WTC11 (cell line): ENCODE measurements at regions not wholly inside any gene's neighbourhood (a gene's known extent, or its start where the extent isn't known, plus 50 kb on each side); places are given as distances from the start of the nearest gene placed in this dataset.

ENCODE experiments used
- ATAC-seq: fragments of 200-7000 bp; cut with Tn5 transposase; 2 replicates; pipeline ENCODE4 v1.10.0; 2021; ENCODE audit warnings: mild to moderate bottlenecking, moderate library complexity
- CTCF ChIA-PET: fragments of 300-600 bp; sonication (Branson Sonifier 250); formaldehyde crosslinking; loops from one replicate; lab custom pipeline; 2021; ENCODE audit warnings: antibody characterized with exemption; lab: Charles Lee
- POLR2A ChIA-PET: fragments of 350-600 bp; sonication (Branson Sonifier 250); formaldehyde crosslinking; loops from one replicate; lab custom pipeline; 2021; ENCODE audit warnings: antibody characterized with exemption; lab: Charles Lee
- DNase-seq: peaks from one replicate; pipeline ENCODE4 v3.0.0; 2021; ENCODE audit warnings: low spot score
- H3K27ac Mint-ChIP-seq: 2 replicates; pipeline ENCODE4 v1.8.0; 2021; ENCODE audit warnings: mixed read lengths
- H3K27me3 Mint-ChIP-seq: 2 replicates; pipeline ENCODE4 v1.8.0; 2021; ENCODE audit warnings: low read depth, mild to moderate bottlenecking, moderate library complexity, mixed read lengths
- H3K36me3 Mint-ChIP-seq: 2 replicates; pipeline ENCODE4 v1.8.0; 2021; ENCODE audit warnings: mixed read lengths
- H3K4me1 Mint-ChIP-seq: 2 replicates; pipeline ENCODE4 v1.8.0; 2022; ENCODE audit warnings: mixed read lengths
- H3K4me3 Mint-ChIP-seq: 2 replicates; pipeline ENCODE4 v1.8.0; 2021; ENCODE audit warnings: mild to moderate bottlenecking, moderate library complexity, mixed read lengths
- H3K9me3 Mint-ChIP-seq: 2 replicates; pipeline ENCODE4 v1.8.0; 2021; ENCODE audit warnings: mixed read lengths
- ARID4B ChIP-seq: sonication (generic); formaldehyde crosslinking; IDR thresholded peaks from 2 replicates; pipeline ENCODE4 v1.8.0; 2023; ENCODE audit warnings: missing genetic modification reagents, mild to moderate bottlenecking, borderline replicate concordance
- CREM ChIP-seq: sonication (generic); formaldehyde crosslinking; IDR thresholded peaks from 2 replicates; pipeline ENCODE4 v1.8.1; 2022; ENCODE audit warnings: mild to moderate bottlenecking, missing genetic modification reagents, moderate library complexity
- ERG ChIP-seq: fragments of 250-450 bp; sonication (Bioruptor Pico); IDR thresholded peaks from 2 replicates; pipeline ENCODE4 v1.8.0; 2021; ENCODE audit warnings: mild to moderate bottlenecking
- ETV6 ChIP-seq: sonication (generic); formaldehyde crosslinking; IDR thresholded peaks from 2 replicates; pipeline ENCODE4 v1.8.1; 2022; ENCODE audit warnings: mild to moderate bottlenecking, missing genetic modification reagents
- GABPB1 ChIP-seq: sonication (generic); formaldehyde crosslinking; IDR thresholded peaks from 2 replicates; pipeline ENCODE4 v1.8.1; 2023; ENCODE audit warnings: mild to moderate bottlenecking, missing genetic modification reagents
- GTF2I ChIP-seq: fragments of 250-450 bp; sonication (Bioruptor Pico); conservative IDR thresholded peaks from 2 replicates; pipeline ENCODE4 v1.4.0; 2021; ENCODE audit warnings: mild to moderate bottlenecking
- IRF2 ChIP-seq: sonication (generic); formaldehyde crosslinking; IDR thresholded peaks from 2 replicates; pipeline ENCODE4 v1.8.0; 2022; ENCODE audit warnings: low read depth, missing genetic modification reagents, borderline replicate concordance
- NFE2L1 ChIP-seq: sonication (generic); formaldehyde crosslinking; IDR thresholded peaks from 2 replicates; pipeline ENCODE4 v1.8.1; 2023; ENCODE audit warnings: missing genetic modification reagents
- SMAD3 ChIP-seq: sonication (generic); formaldehyde crosslinking; IDR thresholded peaks from 2 replicates; pipeline ENCODE4 v1.8.0; 2022; ENCODE audit warnings: missing genetic modification reagents, mild to moderate bottlenecking, borderline replicate concordance
- TEAD4 ChIP-seq: sonication (generic); formaldehyde crosslinking; IDR thresholded peaks from 2 replicates; pipeline ENCODE4 v1.8.0; 2022; ENCODE audit warnings: mild to moderate bottlenecking, missing genetic modification reagents
- TP53 ChIP-seq: sonication (generic); formaldehyde crosslinking; IDR thresholded peaks from 2 replicates; pipeline ENCODE4 v1.8.1; 2023; ENCODE audit warnings: mild to moderate bottlenecking, missing genetic modification reagents
- ZBTB21 ChIP-seq: sonication (generic); formaldehyde crosslinking; IDR thresholded peaks from 2 replicates; pipeline ENCODE4 v1.8.1; 2023; ENCODE audit warnings: mild to moderate bottlenecking, missing genetic modification reagents, borderline replicate concordance
- ZNF121 ChIP-seq: sonication (generic); formaldehyde crosslinking; IDR thresholded peaks from 2 replicates; pipeline ENCODE4 v1.8.0; 2023; ENCODE audit warnings: missing genetic modification reagents
- ZNF423 ChIP-seq: fragments of 250-450 bp; sonication (Bioruptor Pico); IDR thresholded peaks from 2 replicates; pipeline ENCODE4 v2.1.2; 2022; ENCODE audit warnings: mild to moderate bottlenecking, moderate library complexity
- ZNF512 ChIP-seq: sonication (generic); formaldehyde crosslinking; IDR thresholded peaks from 2 replicates; pipeline ENCODE4 v1.8.1; 2022; ENCODE audit warnings: missing genetic modification reagents, borderline replicate concordance
- TF ChIP-seq, protein P1 (sequence below): sonication (generic); formaldehyde crosslinking; conservative IDR thresholded peaks from 2 replicates; pipeline ENCODE4 v1.8.1; 2022; ENCODE audit warnings: mild to moderate bottlenecking, missing genetic modification reagents
- TF ChIP-seq, protein P2 (sequence below): sonication (generic); formaldehyde crosslinking; IDR thresholded peaks from 2 replicates; pipeline ENCODE4 v1.8.1; 2022; ENCODE audit warnings: mild to moderate bottlenecking, missing genetic modification reagents, moderate library complexity, borderline replicate concordance
- TF ChIP-seq, protein P3 (sequence below): sonication (generic); formaldehyde crosslinking; IDR thresholded peaks from 2 replicates; pipeline ENCODE4 v1.8.1; 2023; ENCODE audit warnings: mild to moderate bottlenecking, missing genetic modification reagents, borderline replicate concordance
- TF ChIP-seq, protein P4 (sequence below): sonication (generic); formaldehyde crosslinking; IDR thresholded peaks from 2 replicates; pipeline ENCODE4 v1.8.1; 2023; ENCODE audit warnings: mild to moderate bottlenecking, missing genetic modification reagents
- TF ChIP-seq, protein P5 (sequence below): fragments of 200-600 bp; IDR thresholded peaks from 2 replicates; pipeline ENCODE4 v1.8.0; 2022; ENCODE audit warnings: antibody characterized with exemption

- ATAC-seq (no peak), DNase-seq (no peak)
- Mint-ChIP-seq H3K4me1 (peaks cover 6% of the 10 kb centered on the region), H3K27me3 (no peaks in the 10 kb centered on the region), H3K9me3 (peaks cover 3% of the 10 kb centered on the region; the same call in 1 of the 2 replicates), H3K27ac (no peak overlapping the region), H3K4me3 (no peak overlapping the region), H3K36me3 (no peaks in the 10 kb centered on the region)
- POLR2A ChIA-PET: no interaction called here
- CTCF ChIA-PET: no interaction called here
- TF ChIP-seq ERG (CRISPR knock-in tag) (no peak), ZBTB21 (CRISPR knock-in tag) (no peak), CREM (CRISPR knock-in tag) (no peak), TEAD4 (CRISPR knock-in tag) (no peak), NFE2L1 (no peak), GTF2I (CRISPR knock-in tag) (no peak)
- TF ChIP-seq, protein P1, sequence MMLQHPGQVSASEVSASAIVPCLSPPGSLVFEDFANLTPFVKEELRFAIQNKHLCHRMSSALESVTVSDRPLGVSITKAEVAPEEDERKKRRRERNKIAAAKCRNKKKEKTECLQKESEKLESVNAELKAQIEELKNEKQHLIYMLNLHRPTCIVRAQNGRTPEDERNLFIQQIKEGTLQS (CRISPR knock-in tag): no peak
- TF ChIP-seq, protein P2, sequence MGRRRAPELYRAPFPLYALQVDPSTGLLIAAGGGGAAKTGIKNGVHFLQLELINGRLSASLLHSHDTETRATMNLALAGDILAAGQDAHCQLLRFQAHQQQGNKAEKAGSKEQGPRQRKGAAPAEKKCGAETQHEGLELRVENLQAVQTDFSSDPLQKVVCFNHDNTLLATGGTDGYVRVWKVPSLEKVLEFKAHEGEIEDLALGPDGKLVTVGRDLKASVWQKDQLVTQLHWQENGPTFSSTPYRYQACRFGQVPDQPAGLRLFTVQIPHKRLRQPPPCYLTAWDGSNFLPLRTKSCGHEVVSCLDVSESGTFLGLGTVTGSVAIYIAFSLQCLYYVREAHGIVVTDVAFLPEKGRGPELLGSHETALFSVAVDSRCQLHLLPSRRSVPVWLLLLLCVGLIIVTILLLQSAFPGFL (CRISPR knock-in tag): no peak
- TF ChIP-seq, protein P3, sequence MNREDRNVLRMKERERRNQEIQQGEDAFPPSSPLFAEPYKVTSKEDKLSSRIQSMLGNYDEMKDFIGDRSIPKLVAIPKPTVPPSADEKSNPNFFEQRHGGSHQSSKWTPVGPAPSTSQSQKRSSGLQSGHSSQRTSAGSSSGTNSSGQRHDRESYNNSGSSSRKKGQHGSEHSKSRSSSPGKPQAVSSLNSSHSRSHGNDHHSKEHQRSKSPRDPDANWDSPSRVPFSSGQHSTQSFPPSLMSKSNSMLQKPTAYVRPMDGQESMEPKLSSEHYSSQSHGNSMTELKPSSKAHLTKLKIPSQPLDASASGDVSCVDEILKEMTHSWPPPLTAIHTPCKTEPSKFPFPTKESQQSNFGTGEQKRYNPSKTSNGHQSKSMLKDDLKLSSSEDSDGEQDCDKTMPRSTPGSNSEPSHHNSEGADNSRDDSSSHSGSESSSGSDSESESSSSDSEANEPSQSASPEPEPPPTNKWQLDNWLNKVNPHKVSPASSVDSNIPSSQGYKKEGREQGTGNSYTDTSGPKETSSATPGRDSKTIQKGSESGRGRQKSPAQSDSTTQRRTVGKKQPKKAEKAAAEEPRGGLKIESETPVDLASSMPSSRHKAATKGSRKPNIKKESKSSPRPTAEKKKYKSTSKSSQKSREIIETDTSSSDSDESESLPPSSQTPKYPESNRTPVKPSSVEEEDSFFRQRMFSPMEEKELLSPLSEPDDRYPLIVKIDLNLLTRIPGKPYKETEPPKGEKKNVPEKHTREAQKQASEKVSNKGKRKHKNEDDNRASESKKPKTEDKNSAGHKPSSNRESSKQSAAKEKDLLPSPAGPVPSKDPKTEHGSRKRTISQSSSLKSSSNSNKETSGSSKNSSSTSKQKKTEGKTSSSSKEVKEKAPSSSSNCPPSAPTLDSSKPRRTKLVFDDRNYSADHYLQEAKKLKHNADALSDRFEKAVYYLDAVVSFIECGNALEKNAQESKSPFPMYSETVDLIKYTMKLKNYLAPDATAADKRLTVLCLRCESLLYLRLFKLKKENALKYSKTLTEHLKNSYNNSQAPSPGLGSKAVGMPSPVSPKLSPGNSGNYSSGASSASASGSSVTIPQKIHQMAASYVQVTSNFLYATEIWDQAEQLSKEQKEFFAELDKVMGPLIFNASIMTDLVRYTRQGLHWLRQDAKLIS (CRISPR knock-in tag): no peak
These were observed 336.9 kb downstream of the DUSP6 start for GRCh38 chr12:89015419-89015818.

DNA sequence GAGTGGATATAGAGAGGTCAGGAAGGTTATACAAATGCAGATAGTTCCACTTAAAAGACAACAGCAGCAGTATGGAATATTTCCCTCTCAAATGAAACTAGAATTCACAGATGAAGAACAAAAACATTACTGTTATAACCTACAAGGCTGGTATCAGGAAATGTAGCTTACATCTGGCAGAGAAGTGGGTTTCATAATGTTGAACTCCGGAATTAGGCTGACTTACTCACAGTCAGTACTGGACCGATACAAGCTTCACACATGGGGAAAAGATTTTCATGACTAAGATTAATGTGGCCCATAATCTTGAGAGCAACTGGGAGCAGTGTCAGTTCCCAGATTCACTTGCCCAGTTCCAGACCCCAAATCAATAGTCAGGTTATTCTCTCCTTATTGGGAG is 353.9 kb downstream of the DUSP6 start:
- ATAC-seq: no peak
- ChIA-PET CTCF (no interaction called here), POLR2A (no interaction called here)
- DNase-seq: no peak
- Mint-ChIP-seq H3K36me3 (no peaks in the 10 kb centered on the region), H3K27ac (no peak overlapping the region), H3K27me3 (no peaks in the 10 kb centered on the region), H3K4me1 (peaks cover 14% of the 10 kb centered on the region), H3K9me3 (no peaks in the 10 kb centered on the region), H3K4me3 (no peak overlapping the region)
- TF ChIP-seq ZNF512 (no peak), SMAD3 (no peak), ETV6 (no peak), IRF2 (CRISPR knock-in tag) (no peak), ZNF423 (CRISPR knock-in tag) (no peak), TP53 (CRISPR knock-in tag) (no peak), ZNF121 (no peak), ARID4B (no peak), GABPB1 (CRISPR knock-in tag) (no peak)
- TF ChIP-seq, protein P4, sequence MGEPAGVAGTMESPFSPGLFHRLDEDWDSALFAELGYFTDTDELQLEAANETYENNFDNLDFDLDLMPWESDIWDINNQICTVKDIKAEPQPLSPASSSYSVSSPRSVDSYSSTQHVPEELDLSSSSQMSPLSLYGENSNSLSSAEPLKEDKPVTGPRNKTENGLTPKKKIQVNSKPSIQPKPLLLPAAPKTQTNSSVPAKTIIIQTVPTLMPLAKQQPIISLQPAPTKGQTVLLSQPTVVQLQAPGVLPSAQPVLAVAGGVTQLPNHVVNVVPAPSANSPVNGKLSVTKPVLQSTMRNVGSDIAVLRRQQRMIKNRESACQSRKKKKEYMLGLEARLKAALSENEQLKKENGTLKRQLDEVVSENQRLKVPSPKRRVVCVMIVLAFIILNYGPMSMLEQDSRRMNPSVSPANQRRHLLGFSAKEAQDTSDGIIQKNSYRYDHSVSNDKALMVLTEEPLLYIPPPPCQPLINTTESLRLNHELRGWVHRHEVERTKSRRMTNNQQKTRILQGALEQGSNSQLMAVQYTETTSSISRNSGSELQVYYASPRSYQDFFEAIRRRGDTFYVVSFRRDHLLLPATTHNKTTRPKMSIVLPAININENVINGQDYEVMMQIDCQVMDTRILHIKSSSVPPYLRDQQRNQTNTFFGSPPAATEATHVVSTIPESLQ (CRISPR knock-in tag): no peak
- TF ChIP-seq, protein P5, sequence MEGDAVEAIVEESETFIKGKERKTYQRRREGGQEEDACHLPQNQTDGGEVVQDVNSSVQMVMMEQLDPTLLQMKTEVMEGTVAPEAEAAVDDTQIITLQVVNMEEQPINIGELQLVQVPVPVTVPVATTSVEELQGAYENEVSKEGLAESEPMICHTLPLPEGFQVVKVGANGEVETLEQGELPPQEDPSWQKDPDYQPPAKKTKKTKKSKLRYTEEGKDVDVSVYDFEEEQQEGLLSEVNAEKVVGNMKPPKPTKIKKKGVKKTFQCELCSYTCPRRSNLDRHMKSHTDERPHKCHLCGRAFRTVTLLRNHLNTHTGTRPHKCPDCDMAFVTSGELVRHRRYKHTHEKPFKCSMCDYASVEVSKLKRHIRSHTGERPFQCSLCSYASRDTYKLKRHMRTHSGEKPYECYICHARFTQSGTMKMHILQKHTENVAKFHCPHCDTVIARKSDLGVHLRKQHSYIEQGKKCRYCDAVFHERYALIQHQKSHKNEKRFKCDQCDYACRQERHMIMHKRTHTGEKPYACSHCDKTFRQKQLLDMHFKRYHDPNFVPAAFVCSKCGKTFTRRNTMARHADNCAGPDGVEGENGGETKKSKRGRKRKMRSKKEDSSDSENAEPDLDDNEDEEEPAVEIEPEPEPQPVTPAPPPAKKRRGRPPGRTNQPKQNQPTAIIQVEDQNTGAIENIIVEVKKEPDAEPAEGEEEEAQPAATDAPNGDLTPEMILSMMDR: no peak
